Neuronal stem cell (in vitro differentiated cells): ENCODE measurements at regions not wholly inside any gene's neighbourhood (a gene's known extent, or its start where the extent isn't known, plus 50 kb on each side); places are given as distances from the start of the nearest gene placed in this dataset.

Source experiments
- DNase-seq: peaks from one replicate; pipeline ENCODE4 v3.0.0-alpha.2; 2013; ENCODE audit warnings: low spot score
- H2AFZ ChIP-seq: one replicate; pipeline ENCODE4 v1.6.1; 2013; ENCODE audit warnings: mild to moderate bottlenecking, low read length, inconsistent platforms
- H2AK5ac ChIP-seq: 2 replicates; pipeline ENCODE4 v1.6.1; 2013; ENCODE audit warnings: low read depth, mild to moderate bottlenecking, inconsistent platforms, low read length, moderate library complexity, mixed read lengths
- H2BK120ac ChIP-seq: 2 replicates; pipeline ENCODE4 v1.6.1; 2013; ENCODE audit warnings: low read depth, mild to moderate bottlenecking, inconsistent platforms, low read length, moderate library complexity, mixed read lengths
- H2BK12ac ChIP-seq: one replicate; pipeline ENCODE4 v1.6.1; 2013; ENCODE audit warnings: low read length, inconsistent platforms
- H2BK15ac ChIP-seq: 2 replicates; pipeline ENCODE4 v1.6.1; 2013; ENCODE audit warnings: mild to moderate bottlenecking, low read length, inconsistent platforms, mixed read lengths
- H2BK5ac ChIP-seq: one replicate; pipeline ENCODE4 v1.6.1; 2013; ENCODE audit warnings: inconsistent platforms, mild to moderate bottlenecking, low read length, moderate library complexity
- H3K14ac ChIP-seq: one replicate; pipeline ENCODE4 v1.6.1; 2013; ENCODE audit warnings: low read length, inconsistent platforms
- H3K18ac ChIP-seq: 2 replicates; pipeline ENCODE4 v1.6.1; 2013; ENCODE audit warnings: low read length, inconsistent platforms
- H3K23ac ChIP-seq: 2 replicates; pipeline ENCODE4 v1.6.1; 2013; ENCODE audit warnings: low read depth, mild to moderate bottlenecking, mixed read lengths, low read length, inconsistent platforms; ENCODE audit not compliant: poor library complexity
- H3K27ac ChIP-seq: replicated peaks from 3 replicates; pipeline ENCODE4 v1.5.1; 2013; ENCODE audit warnings: low read length, inconsistent platforms
- H3K27me3 ChIP-seq, 3 experiments: 2 replicates each; pipeline ENCODE4 v1.6.1; 2013; ENCODE audit warnings: low read length in 3 of 3, mild to moderate bottlenecking in 2 of 3, inconsistent platforms in 1 of 3, low read depth in 1 of 3, mixed read lengths in 1 of 3, moderate library complexity in 1 of 3; ENCODE audit not compliant: control insufficient read depth in 3 of 3, insufficient read depth in 3 of 3
- H3K36me3 ChIP-seq, 2 donors: replicated peaks in 1 of 2; 2 replicates each; pipeline ENCODE4 v1.6.1; 2013; ENCODE audit warnings: low read length in 2 of 2; ENCODE audit not compliant: control insufficient read depth in 2 of 2, insufficient read depth in 2 of 2
- H3K4ac ChIP-seq: 2 replicates; pipeline ENCODE4 v1.6.1; 2013; ENCODE audit warnings: inconsistent platforms, mild to moderate bottlenecking, low read length, moderate library complexity
- H3K4me1 ChIP-seq, 2 donors: 1 replicate in 1 of 2; 2 replicates in 1 of 2; pipeline ENCODE4 v1.6.1; 2013; ENCODE audit warnings: low read length in 2 of 2, low read depth in 1 of 2; ENCODE audit not compliant: control insufficient read depth in 2 of 2, insufficient read depth in 1 of 2
- H3K4me2 ChIP-seq: one replicate; pipeline ENCODE4 v1.6.1; 2013; ENCODE audit warnings: mild to moderate bottlenecking, low read length, inconsistent platforms; ENCODE audit not compliant: insufficient read depth, poor library complexity, severe bottlenecking
- H3K4me3 ChIP-seq, 2 donors: 2 replicates each; pipeline ENCODE4 v1.5.1; 2013; ENCODE audit warnings: low read length in 2 of 2, mild to moderate bottlenecking in 2 of 2, inconsistent platforms in 1 of 2, moderate library complexity in 1 of 2
- H3K79me1 ChIP-seq: one replicate; pipeline ENCODE4 v1.6.1; 2013; ENCODE audit warnings: low read depth, mild to moderate bottlenecking, inconsistent platforms, low read length, moderate library complexity
- H3K9ac ChIP-seq: one replicate; pipeline ENCODE4 v1.6.1; 2013; ENCODE audit warnings: mild to moderate bottlenecking, low read depth, low read length, inconsistent platforms; ENCODE audit not compliant: poor library complexity
- H3K9me3 ChIP-seq, 2 donors: replicated peaks in 1 of 2; 2 replicates each; pipeline versions ENCODE3 to v1.6.1; 2013; ENCODE audit warnings: low read length in 2 of 2, mild to moderate bottlenecking in 2 of 2, inconsistent platforms in 1 of 2, low read depth in 1 of 2, mixed read lengths in 1 of 2, moderate library complexity in 1 of 2; ENCODE audit not compliant: control insufficient read depth in 2 of 2, insufficient read depth in 1 of 2
- H4K8ac ChIP-seq: one replicate; pipeline ENCODE4 v1.6.1; 2013; ENCODE audit warnings: low read depth, mild to moderate bottlenecking, inconsistent platforms, low read length, moderate library complexity
- H4K91ac ChIP-seq: one replicate; pipeline ENCODE4 v1.6.1; 2013; ENCODE audit warnings: low read length, low read depth, mild to moderate bottlenecking, inconsistent platforms; ENCODE audit not compliant: poor library complexity
- WGBS, 2 donors: extraction: QIAGEN DNeasy Blood & Tissue Kit; methylation state at CpG; one replicate each; pipeline ENCODE4 v1.1.7; 2013; ENCODE audit warnings: missing lambda C conversion rate in 2 of 2, mixed read lengths in 1 of 2; ENCODE audit not compliant: insufficient read length in 2 of 2, insufficient replicate concordance in 1 of 2; ENCODE audit errors: extremely low coverage in 2 of 2; 5-methylcytosine and 5-hydroxymethylcytosine counted together

GRCh38 chr10:85319826-85320225 is 991.4 kb downstream of the CCSER2 start:
- Histone ChIP-seq H3K18ac (peak overlapping the region; percentile 40), H3K4ac (no peak overlapping the region), H2BK5ac (no peak overlapping the region), H2AFZ (no peak overlapping the region), H2AK5ac (no peak overlapping the region), H3K4me1 (no peaks in the 10 kb centered on the region), H2BK12ac (no peak overlapping the region), H3K27me3 (no peaks in the 10 kb centered on the region), H3K23ac (no peak overlapping the region), H2BK120ac (no peak overlapping the region), H3K9me3 (no peaks in the 10 kb centered on the region), H4K8ac (no peak overlapping the region), H3K27ac (no peak overlapping the region), H3K79me1 (no peaks in the 10 kb centered on the region), H3K4me3 (no peak overlapping the region), H4K91ac (no peak overlapping the region), H2BK15ac (no peak overlapping the region), H3K14ac (no peak overlapping the region), H3K9ac (no peak overlapping the region), H3K4me2 (no peak overlapping the region), H3K36me3 (no peaks in the 10 kb centered on the region)
- WGBS, 2 donors = no CpG with 5 or more reads among the region's 3 CpGs
- DNase-seq = no peak

- H3K9ac ChIP-seq = no peak overlapping the region
- no peak for DNase-seq
- H3K27ac ChIP-seq = no peak overlapping the region
- no peak overlapping the region for H4K91ac ChIP-seq
- no peak overlapping the region for H2BK15ac ChIP-seq
- no peaks in the 10 kb centered on the region for H3K27me3 ChIP-seq
- no peak overlapping the region for H2BK5ac ChIP-seq
- no peak overlapping the region for H3K23ac ChIP-seq
- no peaks in the 10 kb centered on the region for H3K4me1 ChIP-seq
- no peak overlapping the region for H3K4ac ChIP-seq
- H3K79me1 ChIP-seq = no peaks in the 10 kb centered on the region
- H3K4me2 ChIP-seq = no peak overlapping the region
- H3K36me3 ChIP-seq = no peaks in the 10 kb centered on the region
- no peak overlapping the region for H3K18ac ChIP-seq
- H2AK5ac ChIP-seq = no peak overlapping the region
- no peaks in the 10 kb centered on the region for H3K9me3 ChIP-seq
- H2AFZ ChIP-seq = no peak overlapping the region
- WGBS, 2 donors = no CpG with 5 or more reads among the region's 3 CpGs
- no peak overlapping the region for H3K4me3 ChIP-seq
- no peak overlapping the region for H3K14ac ChIP-seq
- H4K8ac ChIP-seq = no peak overlapping the region
- no peak overlapping the region for H2BK120ac ChIP-seq
- no peak overlapping the region for H2BK12ac ChIP-seq
These were observed 1005.2 kb downstream of the CCSER2 start for GRCh38 chr10:85333594-85333993.

DNA sequence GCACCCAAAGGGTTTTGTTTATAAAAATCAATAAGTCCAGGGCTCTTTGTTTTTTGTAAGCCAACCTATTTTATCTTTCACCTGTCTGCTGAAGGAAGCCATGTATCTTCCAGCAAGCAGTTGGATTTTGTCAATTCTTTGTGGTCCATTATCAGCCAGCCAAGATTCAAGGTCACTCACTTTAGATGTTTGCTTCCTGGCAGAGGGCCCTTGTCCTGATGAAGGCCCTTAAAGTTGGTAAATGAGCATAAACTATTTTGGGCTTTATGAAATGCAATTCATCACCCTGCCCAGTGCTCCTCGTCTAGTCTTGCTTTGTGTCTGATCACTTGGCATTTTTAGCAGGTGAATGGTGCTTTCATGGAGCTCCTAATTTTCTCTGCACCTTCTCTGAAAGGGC is 1004.2 kb downstream of the GRID1 start:
- H3K4me1 ChIP-seq = no peaks in the 10 kb centered on the region
- H2BK120ac ChIP-seq = no peak overlapping the region
- H3K18ac ChIP-seq = no peak overlapping the region
- H2BK12ac ChIP-seq = no peak overlapping the region
- H3K4ac ChIP-seq = no peak overlapping the region
- no peak overlapping the region for H4K8ac ChIP-seq
- no peak overlapping the region for H3K4me3 ChIP-seq
- H3K27me3 ChIP-seq = no peaks in the 10 kb centered on the region
- H3K79me1 ChIP-seq = no peaks in the 10 kb centered on the region
- H2BK15ac ChIP-seq = no peak overlapping the region
- no peak overlapping the region for H2AK5ac ChIP-seq
- no peaks in the 10 kb centered on the region for H3K9me3 ChIP-seq
- no peak overlapping the region for H4K91ac ChIP-seq
- DNase-seq = no peak
- no peak overlapping the region for H2BK5ac ChIP-seq
- H3K23ac ChIP-seq = no peak overlapping the region
- H3K27ac ChIP-seq = no peak overlapping the region
- no CpG with 5 or more reads among the region's 1 CpG for WGBS, 2 donors
- no peak overlapping the region for H3K4me2 ChIP-seq
- no peak overlapping the region for H2AFZ ChIP-seq
- H3K36me3 ChIP-seq = no peaks in the 10 kb centered on the region
- no peak overlapping the region for H3K14ac ChIP-seq
- no peak overlapping the region for H3K9ac ChIP-seq

- Histone ChIP-seq H3K4me1 (no peaks in the 10 kb centered on the region), H3K23ac (no peak overlapping the region), H2AFZ (no peak overlapping the region), H4K91ac (no peak overlapping the region), H3K9ac (no peak overlapping the region), H2BK120ac (no peak overlapping the region), H3K79me1 (no peaks in the 10 kb centered on the region), H3K18ac (no peak overlapping the region), H4K8ac (no peak overlapping the region), H3K4ac (no peak overlapping the region), H3K4me3 (no peak overlapping the region), H3K27me3 (no peaks in the 10 kb centered on the region), H3K27ac (no peak overlapping the region), H2BK12ac (no peak overlapping the region), H2BK15ac (no peak overlapping the region), H2AK5ac (no peak overlapping the region), H3K14ac (no peak overlapping the region), H2BK5ac (no peak overlapping the region), H3K9me3 (no peaks in the 10 kb centered on the region), H3K36me3 (no peaks in the 10 kb centered on the region), H3K4me2 (no peak overlapping the region)
- 100% methylated on average over 1 of the region's 10 CpGs; no CpG with 5 or more reads in 1 of the 2 donors for WGBS, 2 donors
- no peak for DNase-seq
These were observed 989.4 kb downstream of the GRID1 start for GRCh38 chr10:85377029-85377806.
